Skeletal muscle satellite cell (primary cell): ENCODE measurements at regions not wholly inside any gene's neighbourhood (a gene's known extent, or its start where the extent isn't known, plus 50 kb on each side); places are given as distances from the start of the nearest gene placed in this dataset.

Experiments
- H3K27me3 ChIP-seq: 2 replicates; pipeline ENCODE4 v1.7.0; 2013; ENCODE audit warnings: low read length; ENCODE audit not compliant: control insufficient read depth, insufficient read depth
- H3K36me3 ChIP-seq: 2 replicates; pipeline ENCODE4 v1.7.0; 2013; ENCODE audit warnings: mild to moderate bottlenecking, control low read depth, low read length; ENCODE audit not compliant: insufficient read depth
- H3K4me1 ChIP-seq: 2 replicates; pipeline ENCODE4 v1.7.0; 2013; ENCODE audit warnings: low read length; ENCODE audit not compliant: control insufficient read depth, insufficient read depth
- H3K4me2 ChIP-seq: 2 replicates; pipeline ENCODE4 v1.7.0; 2013; ENCODE audit warnings: mild to moderate bottlenecking, low read length
- H3K4me3 ChIP-seq: 2 replicates; pipeline ENCODE4 v1.7.0; 2013; ENCODE audit warnings: low read length
- H3K9ac ChIP-seq: 2 replicates; pipeline ENCODE4 v1.7.0; 2013; ENCODE audit warnings: mild to moderate bottlenecking, low read depth, low read length, moderate library complexity
- H3K9me3 ChIP-seq: replicated peaks from 2 replicates; pipeline ENCODE4 v1.7.0; 2013; ENCODE audit warnings: mild to moderate bottlenecking, control low read depth, low read length

DNA sequence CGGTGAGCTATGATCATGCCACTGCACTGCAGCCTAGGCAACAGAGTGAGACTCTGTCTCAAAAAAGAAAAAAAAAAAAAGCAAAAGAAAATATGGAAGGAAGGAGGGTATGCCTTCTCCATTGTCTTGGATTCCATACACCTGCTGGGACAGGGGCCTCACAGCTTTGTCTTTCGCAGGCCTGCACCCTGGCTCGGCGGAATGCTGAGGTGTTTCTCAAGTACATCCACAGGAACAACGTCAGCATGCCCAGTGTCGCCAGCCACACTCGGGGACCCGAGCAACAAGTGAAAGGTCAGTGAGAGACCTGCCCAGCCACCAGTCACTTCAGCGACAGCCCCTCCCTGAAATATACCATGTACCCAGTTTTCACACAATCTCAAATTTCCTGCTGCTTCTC is 288.5 kb upstream of the UMPS start:
- Histone ChIP-seq H3K4me1 (no peaks in the 10 kb centered on the region), H3K9me3 (no peaks in the 10 kb centered on the region), H3K4me3 (no peak overlapping the region), H3K4me2 (no peak overlapping the region), H3K9ac (no peak overlapping the region), H3K36me3 (no peaks in the 10 kb centered on the region), H3K27me3 (no peaks in the 10 kb centered on the region)

DNA sequence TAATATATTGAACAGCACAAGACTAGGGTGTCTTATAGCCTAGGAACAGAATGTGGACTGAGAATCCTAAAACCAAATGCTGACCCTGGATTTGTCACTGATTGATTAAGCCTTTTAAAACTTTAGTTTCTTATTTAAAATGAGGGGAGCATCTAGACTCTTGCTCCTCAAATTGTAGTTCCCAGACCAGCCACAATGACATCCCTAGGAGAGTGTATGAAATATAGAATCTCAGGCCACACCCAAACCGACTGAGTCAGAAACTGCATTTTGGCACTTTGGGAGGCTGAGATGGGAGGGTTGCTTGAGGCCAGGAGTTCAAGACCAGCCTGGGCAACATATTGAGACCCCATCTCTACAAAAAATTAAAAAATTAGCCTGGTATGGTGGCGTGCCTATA is 287.8 kb upstream of the UMPS start:
- H3K4me3 ChIP-seq, result no peak overlapping the region
- no peaks in the 10 kb centered on the region for H3K4me1 ChIP-seq
- no peaks in the 10 kb centered on the region for H3K36me3 ChIP-seq
- no peaks in the 10 kb centered on the region for H3K27me3 ChIP-seq
- H3K9me3 ChIP-seq, result no peaks in the 10 kb centered on the region
- H3K9ac ChIP-seq, result no peak overlapping the region
- no peak overlapping the region for H3K4me2 ChIP-seq

DNA sequence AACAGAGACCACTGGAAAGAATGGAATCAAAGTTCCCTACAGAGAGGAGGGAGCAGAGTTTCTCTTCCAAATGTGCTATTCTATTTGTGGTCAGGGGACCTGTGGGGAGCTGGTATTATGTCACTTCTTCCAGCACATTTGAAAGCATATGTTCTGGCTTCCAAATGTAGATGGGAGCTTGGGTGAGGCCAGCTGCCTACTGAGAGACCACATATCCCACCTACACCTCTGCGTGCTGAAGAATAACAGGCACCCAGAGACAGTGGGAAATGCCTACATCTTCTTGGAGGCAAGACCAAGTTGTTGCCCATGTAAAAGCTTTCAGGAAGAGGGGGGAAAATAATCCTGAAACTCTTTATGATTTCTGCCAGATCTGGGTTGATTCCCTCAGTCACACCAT is 286.8 kb upstream of the UMPS start:
- no peaks in the 10 kb centered on the region for H3K4me1 ChIP-seq
- no peak overlapping the region for H3K4me3 ChIP-seq
- H3K36me3 ChIP-seq, result no peaks in the 10 kb centered on the region
- H3K27me3 ChIP-seq, result peaks cover 4% of the 10 kb centered on the region
- H3K4me2 ChIP-seq, result no peak overlapping the region
- no peak overlapping the region for H3K9ac ChIP-seq
- no peaks in the 10 kb centered on the region for H3K9me3 ChIP-seq

DNA sequence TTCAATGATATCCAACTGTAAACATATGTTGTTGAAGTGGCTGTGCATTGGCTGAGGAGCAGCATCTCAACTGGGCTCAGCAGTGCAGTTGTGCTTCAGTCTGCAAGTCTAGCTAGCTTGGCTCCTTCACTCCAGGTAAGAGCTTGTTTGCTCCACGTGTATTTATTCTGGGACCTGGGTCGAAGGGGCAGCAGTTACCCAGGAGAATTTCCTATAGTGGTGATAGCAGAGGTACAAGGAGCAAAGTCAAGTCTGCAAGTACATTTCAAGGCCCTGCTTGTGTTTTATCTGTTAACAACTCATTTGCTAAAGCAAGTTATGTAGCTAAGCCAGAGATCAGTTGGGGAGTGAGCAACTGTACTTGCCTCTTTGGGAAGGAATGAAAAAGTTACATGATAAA is 286.2 kb upstream of the UMPS start:
- H3K27me3 ChIP-seq, result peaks cover 4% of the 10 kb centered on the region

GRCh38 chr3:124444896-124445295 is 285.4 kb upstream of the UMPS start:
- no peak overlapping the region for H3K9ac ChIP-seq

More for the DNA sequence above, 286.2 kb upstream of the UMPS start:
- no peak overlapping the region for H3K9ac ChIP-seq
- H3K36me3 ChIP-seq, result no peaks in the 10 kb centered on the region
- H3K9me3 ChIP-seq, result no peaks in the 10 kb centered on the region
- no peak overlapping the region for H3K4me3 ChIP-seq
- H3K4me1 ChIP-seq, result no peaks in the 10 kb centered on the region
- H3K4me2 ChIP-seq, result no peak overlapping the region

DNA sequence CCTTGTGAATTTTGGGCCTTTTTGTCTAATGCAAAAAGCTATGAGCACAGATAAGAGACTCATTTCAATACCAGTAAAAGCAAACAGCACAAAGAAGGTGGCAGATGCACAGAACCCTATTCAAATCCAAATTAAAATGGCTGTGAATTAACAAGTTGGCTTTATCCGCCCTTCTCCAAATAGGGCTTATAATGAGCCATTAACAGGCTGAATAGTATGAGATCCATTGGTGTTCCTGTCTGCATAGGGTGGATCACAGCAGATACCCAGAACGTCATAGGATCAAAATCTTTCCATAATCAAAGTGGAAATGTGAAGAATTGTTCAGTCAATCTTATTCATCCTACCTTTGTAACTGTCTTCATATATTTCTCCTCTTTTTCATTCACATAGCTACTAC is 282.4 kb upstream of the UMPS start:
- Histone ChIP-seq H3K9ac (no peak overlapping the region), H3K9me3 (no peaks in the 10 kb centered on the region), H3K36me3 (no peaks in the 10 kb centered on the region), H3K4me1 (no peaks in the 10 kb centered on the region), H3K4me3 (no peak overlapping the region), H3K4me2 (no peak overlapping the region), H3K27me3 (peaks cover 4% of the 10 kb centered on the region)

More at GRCh38 chr3:124444896-124445295, 285.4 kb upstream of the UMPS start:
- no peaks in the 10 kb centered on the region for H3K9me3 ChIP-seq
- H3K4me2 ChIP-seq, result no peak overlapping the region
- no peak overlapping the region for H3K4me3 ChIP-seq
- H3K36me3 ChIP-seq, result no peaks in the 10 kb centered on the region
- H3K27me3 ChIP-seq, result peaks cover 4% of the 10 kb centered on the region
- no peaks in the 10 kb centered on the region for H3K4me1 ChIP-seq

GRCh38 chr3:124448954-124449353 is 281.3 kb upstream of the UMPS start:
- Histone ChIP-seq H3K36me3 (no peaks in the 10 kb centered on the region), H3K4me1 (no peaks in the 10 kb centered on the region), H3K27me3 (peaks cover 4% of the 10 kb centered on the region), H3K4me2 (no peak overlapping the region), H3K9me3 (no peaks in the 10 kb centered on the region), H3K4me3 (no peak overlapping the region), H3K9ac (no peak overlapping the region)

GRCh38 chr3:124450366-124450765 is 279.9 kb upstream of the UMPS start:
- H3K36me3 ChIP-seq, result no peaks in the 10 kb centered on the region
- no peak overlapping the region for H3K9ac ChIP-seq
- H3K4me2 ChIP-seq, result no peak overlapping the region
- peaks cover 4% of the 10 kb centered on the region for H3K27me3 ChIP-seq
- H3K4me1 ChIP-seq, result no peaks in the 10 kb centered on the region
- no peaks in the 10 kb centered on the region for H3K9me3 ChIP-seq
- H3K4me3 ChIP-seq, result no peak overlapping the region

DNA sequence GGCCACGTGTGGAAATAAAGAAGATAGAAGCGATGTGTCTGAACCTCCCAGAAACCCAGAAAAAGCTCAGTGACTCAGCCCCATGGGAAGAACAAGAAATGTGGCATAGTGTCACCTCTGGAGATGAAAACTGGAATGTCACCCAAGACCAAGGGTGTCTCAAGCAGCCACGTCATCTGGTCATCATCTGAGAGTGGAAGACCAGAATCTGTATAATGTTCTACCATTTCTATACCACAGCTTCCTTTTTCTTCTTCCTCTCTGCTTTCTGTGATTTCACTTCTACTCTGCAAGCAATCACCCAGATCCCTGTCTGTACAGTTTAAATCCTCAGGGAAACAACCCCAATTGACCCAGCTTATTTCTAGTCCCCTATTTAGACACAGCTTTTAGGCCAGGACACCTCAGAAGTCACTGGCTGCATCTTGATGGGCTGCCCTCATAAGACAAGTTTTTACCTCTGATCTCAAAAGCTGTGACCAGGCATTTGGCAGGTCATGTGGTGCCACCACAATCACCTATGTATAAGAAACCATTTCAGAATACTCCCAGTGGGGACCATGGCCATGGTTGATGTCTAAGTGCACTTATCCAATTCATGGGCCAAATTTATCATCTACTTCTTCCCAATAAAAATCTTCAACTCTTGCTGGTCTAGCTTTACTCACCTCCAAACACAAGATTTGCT is 278.5 kb upstream of the UMPS start:
- H3K9ac ChIP-seq, result no peak overlapping the region
- no peaks in the 10 kb centered on the region for H3K36me3 ChIP-seq
- no peak overlapping the region for H3K4me3 ChIP-seq
- peaks cover 4% of the 10 kb centered on the region for H3K27me3 ChIP-seq
- H3K4me2 ChIP-seq, result no peak overlapping the region
- H3K4me1 ChIP-seq, result no peaks in the 10 kb centered on the region
- H3K9me3 ChIP-seq, result no peaks in the 10 kb centered on the region

GRCh38 chr3:124453189-124453588 is 277.1 kb upstream of the UMPS start:
- H3K27me3 ChIP-seq, result peaks cover 1% of the 10 kb centered on the region

DNA sequence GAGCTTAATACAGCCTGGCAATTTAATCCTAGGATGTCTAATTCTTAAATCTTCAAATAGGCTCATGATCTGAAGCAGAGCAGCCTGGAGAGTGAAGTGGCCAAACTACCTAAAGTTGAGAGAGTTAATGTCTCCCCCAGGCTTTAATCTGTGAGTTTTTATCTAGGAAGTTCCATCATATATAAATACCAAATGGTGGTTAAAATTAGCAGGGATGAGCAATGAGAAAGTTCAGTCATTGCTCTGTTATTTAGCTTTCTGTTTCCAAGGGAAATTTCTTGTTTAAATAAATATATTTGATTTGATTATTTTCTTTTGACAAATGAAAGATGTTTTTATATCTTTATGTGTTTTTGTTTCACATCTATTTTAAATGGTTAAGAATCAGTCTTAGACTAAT is 274.4 kb upstream of the UMPS start:
- no peaks in the 10 kb centered on the region for H3K9me3 ChIP-seq
- H3K27me3 ChIP-seq, result no peaks in the 10 kb centered on the region
- no peak overlapping the region for H3K4me2 ChIP-seq
- H3K9ac ChIP-seq, result no peak overlapping the region
- H3K4me3 ChIP-seq, result no peak overlapping the region
- no peaks in the 10 kb centered on the region for H3K4me1 ChIP-seq
- H3K36me3 ChIP-seq, result no peaks in the 10 kb centered on the region

More at GRCh38 chr3:124453189-124453588, 277.1 kb upstream of the UMPS start:
- H3K4me3 ChIP-seq, result no peak overlapping the region
- no peaks in the 10 kb centered on the region for H3K4me1 ChIP-seq
- no peaks in the 10 kb centered on the region for H3K9me3 ChIP-seq
- no peak overlapping the region for H3K9ac ChIP-seq
- H3K4me2 ChIP-seq, result no peak overlapping the region
- no peaks in the 10 kb centered on the region for H3K36me3 ChIP-seq

- Histone ChIP-seq H3K4me3 (no peak overlapping the region), H3K9me3 (no peaks in the 10 kb centered on the region), H3K36me3 (no peaks in the 10 kb centered on the region), H3K4me2 (no peak overlapping the region), H3K9ac (no peak overlapping the region), H3K27me3 (no peaks in the 10 kb centered on the region), H3K4me1 (no peaks in the 10 kb centered on the region)
Measured at GRCh38 chr3:124456506-124456905, 273.7 kb upstream of the UMPS start.
